H9 (cell line): ENCODE measurements at regions not wholly inside any gene's neighbourhood (a gene's known extent, or its start where the extent isn't known, plus 50 kb on each side); places are given as distances from the start of the nearest gene placed in this dataset.

Experiments used
- DNase-seq: peaks from one replicate; pipeline ENCODE4 v3.0.0-alpha.2; 2017
- H2AFZ ChIP-seq: one replicate; pipeline ENCODE4 v1.6.1; 2013; ENCODE audit warnings: mild to moderate bottlenecking, low read length, control low read depth, moderate library complexity
- H2AK5ac ChIP-seq: 2 replicates; pipeline ENCODE4 v1.6.1; 2013; ENCODE audit warnings: low read length, control low read depth, mixed read lengths; ENCODE audit not compliant: insufficient read length
- H2BK120ac ChIP-seq: one replicate; pipeline ENCODE4 v1.6.1; 2013; ENCODE audit warnings: low read depth, mild to moderate bottlenecking, low read length, control low read depth, inconsistent platforms; ENCODE audit not compliant: poor library complexity, severe bottlenecking
- H2BK12ac ChIP-seq: 2 replicates; pipeline ENCODE4 v1.6.1; 2013; ENCODE audit warnings: low read length, control low read depth, mixed read lengths, low read depth; ENCODE audit not compliant: insufficient read length
- H2BK15ac ChIP-seq: 2 replicates; pipeline ENCODE4 v1.6.1; 2013; ENCODE audit warnings: low read depth, low read length, control low read depth
- H2BK20ac ChIP-seq: one replicate; pipeline ENCODE4 v1.6.1; 2013; ENCODE audit warnings: low read depth, mild to moderate bottlenecking, low read length, control low read depth, inconsistent platforms; ENCODE audit not compliant: poor library complexity, severe bottlenecking
- H2BK5ac ChIP-seq: 2 replicates; pipeline ENCODE4 v1.6.1; 2013; ENCODE audit warnings: low read length, control low read depth, mixed read lengths; ENCODE audit not compliant: insufficient read length
- H3K14ac ChIP-seq: 2 replicates; pipeline ENCODE4 v1.6.1; 2013; ENCODE audit warnings: low read length, control low read depth; ENCODE audit not compliant: insufficient read depth
- H3K18ac ChIP-seq: 2 replicates; pipeline ENCODE4 v1.6.1; 2013; ENCODE audit warnings: low read depth, mild to moderate bottlenecking, mixed read lengths, low read length, control low read depth; ENCODE audit not compliant: insufficient read length
- H3K23ac ChIP-seq: 2 replicates; pipeline ENCODE4 v1.6.1; 2013; ENCODE audit warnings: low read length, control low read depth, mixed read lengths, low read depth; ENCODE audit not compliant: insufficient read length
- H3K23me2 ChIP-seq: 2 replicates; pipeline ENCODE4 v1.6.1; 2013; ENCODE audit warnings: low read depth, mild to moderate bottlenecking, mixed read lengths, low read length, control low read depth; ENCODE audit not compliant: insufficient read length, poor library complexity, severe bottlenecking
- H3K27ac ChIP-seq: 2 replicates; pipeline ENCODE4 v1.5.1; 2013; ENCODE audit warnings: low read length, control low read depth, mixed read lengths, low read depth; ENCODE audit not compliant: insufficient read length
- H3K27me3 ChIP-seq: 2 replicates; pipeline ENCODE4 v1.6.1; 2013; ENCODE audit warnings: low read length, control low read depth, inconsistent platforms; ENCODE audit not compliant: insufficient read depth
- H3K4ac ChIP-seq: 2 replicates; pipeline ENCODE4 v1.6.1; 2013; ENCODE audit warnings: low read depth, mild to moderate bottlenecking, control low read depth, inconsistent platforms, low read length, moderate library complexity
- H3K4me1 ChIP-seq: 2 replicates; pipeline ENCODE4 v1.6.1; 2013; ENCODE audit warnings: low read length, control low read depth, inconsistent platforms; ENCODE audit not compliant: insufficient read depth
- H3K4me2 ChIP-seq: 2 replicates; pipeline ENCODE4 v1.6.1; 2013; ENCODE audit warnings: low read length, control low read depth, mixed read lengths; ENCODE audit not compliant: insufficient read length, insufficient read depth
- H3K56ac ChIP-seq: 2 replicates; pipeline ENCODE4 v1.6.1; 2013; ENCODE audit warnings: low read depth, mild to moderate bottlenecking, mixed read lengths, low read length, control low read depth; ENCODE audit not compliant: insufficient read length
- H3K79me1 ChIP-seq: 2 replicates; pipeline ENCODE4 v1.6.1; 2013; ENCODE audit warnings: low read depth, mild to moderate bottlenecking, moderate library complexity, low read length, control low read depth, inconsistent platforms; ENCODE audit not compliant: insufficient read depth, poor library complexity, severe bottlenecking
- H3K79me2 ChIP-seq: 2 replicates; pipeline ENCODE4 v1.6.1; 2013; ENCODE audit warnings: low read length, control low read depth, inconsistent platforms; ENCODE audit not compliant: insufficient read depth
- H3K9ac ChIP-seq: 2 replicates; pipeline ENCODE4 v1.6.1; 2013; ENCODE audit warnings: low read length, control low read depth, mixed read lengths; ENCODE audit not compliant: insufficient read length; ENCODE audit errors: extremely low read depth
- H3K9me3 ChIP-seq: one replicate; pipeline ENCODE4 v1.6.1; 2013; ENCODE audit warnings: low read depth, low read length, inconsistent platforms; ENCODE audit not compliant: control insufficient read depth
- H3T11ph ChIP-seq: one replicate; pipeline ENCODE4 v1.6.1; 2013; ENCODE audit warnings: mild to moderate bottlenecking, low read length, control low read depth, inconsistent platforms
- H4K20me1 ChIP-seq: one replicate; pipeline ENCODE4 v1.6.1; 2013; ENCODE audit not compliant: control insufficient read depth, insufficient read length, insufficient read depth
- H4K5ac ChIP-seq: 2 replicates; pipeline ENCODE4 v1.6.1; 2013; ENCODE audit warnings: low read depth, mild to moderate bottlenecking, mixed read lengths, low read length, control low read depth; ENCODE audit not compliant: insufficient read length
- H4K8ac ChIP-seq: replicated peaks from 2 replicates; pipeline ENCODE4 v1.6.1; 2013; ENCODE audit warnings: low read length, control low read depth, mixed read lengths, low read depth; ENCODE audit not compliant: insufficient read length
- H4K91ac ChIP-seq: 2 replicates; pipeline ENCODE4 v1.6.1; 2013; ENCODE audit warnings: low read depth, mild to moderate bottlenecking, moderate library complexity, mixed read lengths, low read length, control low read depth; ENCODE audit not compliant: insufficient read length
- H3K27ac Mint-ChIP-seq, 3 experiments: 2 replicates in 2 of 3; 3 replicates in 1 of 3; pipeline ENCODE4 v1.8.0; 2020 to 2021; ENCODE audit warnings: mixed read lengths in 3 of 3, mild to moderate bottlenecking in 1 of 3, moderate library complexity in 1 of 3
- H3K27me3 Mint-ChIP-seq: 2 replicates; pipeline ENCODE4 v1.8.0; 2021; ENCODE audit warnings: low read depth, mild to moderate bottlenecking, moderate library complexity, mixed read lengths
- H3K36me3 Mint-ChIP-seq, 3 experiments: 2 replicates in 2 of 3; 3 replicates in 1 of 3; pipeline ENCODE4 v1.8.0; 2020 to 2021; ENCODE audit warnings: low read depth in 3 of 3, mixed read lengths in 3 of 3; ENCODE audit not compliant: insufficient read depth in 1 of 3
- H3K4me1 Mint-ChIP-seq, 2 experiments: 2 replicates each; pipeline ENCODE4 v1.8.0; 2020; ENCODE audit warnings: mixed read lengths in 2 of 2
- H3K4me3 Mint-ChIP-seq, 2 experiments: 2 replicates in 1 of 2; 3 replicates in 1 of 2; pipeline ENCODE4 v1.8.0; 2020 to 2021; ENCODE audit warnings: mild to moderate bottlenecking in 2 of 2, mixed read lengths in 2 of 2, moderate library complexity in 1 of 2
- H3K9me3 Mint-ChIP-seq, 2 experiments: 2 replicates in 1 of 2; 3 replicates in 1 of 2; pipeline ENCODE4 v1.8.0; 2020; ENCODE audit warnings: mild to moderate bottlenecking in 2 of 2, mixed read lengths in 2 of 2, moderate library complexity in 1 of 2
- CTCF ChIP-seq: fragments of 200-600 bp; sonication (generic); conservative IDR thresholded peaks from 3 replicates; pipeline ENCODE4 v1.8.0; 2021; ENCODE audit warnings: antibody characterized with exemption, mild to moderate bottlenecking
- WGBS: extraction: QIAGEN DNeasy Blood & Tissue Kit; methylation state at CpG from one replicate; pipeline ENCODE4 v1.1.7; 2013; ENCODE audit warnings: missing lambda C conversion rate, low lambda C conversion rate, mixed read lengths; ENCODE audit not compliant: insufficient read length; ENCODE audit errors: extremely low coverage; 5-methylcytosine and 5-hydroxymethylcytosine counted together

- H3K27ac Mint-ChIP-seq = no peak overlapping the region
- Histone ChIP-seq H3K14ac (no peak overlapping the region), H4K5ac (no peak overlapping the region), H3K4me1 (no peaks in the 10 kb centered on the region), H2BK5ac (no peak overlapping the region), H2BK15ac (no peak overlapping the region), H3K56ac (no peak overlapping the region), H4K91ac (no peak overlapping the region), H3K23me2 (no peaks in the 10 kb centered on the region), H3K23ac (no peak overlapping the region), H2AK5ac (no peak overlapping the region), H4K20me1 (no peaks in the 10 kb centered on the region), H4K8ac (no peak overlapping the region), H2BK12ac (no peak overlapping the region), H3K79me2 (no peaks in the 10 kb centered on the region), H2AFZ (no peak overlapping the region), H3T11ph (no peak overlapping the region), H3K79me1 (no peaks in the 10 kb centered on the region), H3K9ac (no peak overlapping the region), H3K27me3 (no peaks in the 10 kb centered on the region), H3K18ac (no peak overlapping the region), H3K9me3 (peaks cover 4% of the 10 kb centered on the region), H3K4ac (no peak overlapping the region), H2BK120ac (no peak overlapping the region), H2BK20ac (no peak overlapping the region), H3K4me2 (no peak overlapping the region), H3K27ac (no peak overlapping the region)
- no CpG with 5 or more reads among the region's 3 CpGs for WGBS
- DNase-seq = no peak
- no peak for TF ChIP-seq CTCF
- H3K4me1 Mint-ChIP-seq = no peaks in the 10 kb centered on the region
- no peaks in the 10 kb centered on the region for H3K36me3 Mint-ChIP-seq
- no peaks in the 10 kb centered on the region; the same call in 1 of the 2 replicates for H3K27me3 Mint-ChIP-seq
- no peak overlapping the region for H3K4me3 Mint-ChIP-seq
- H3K9me3 Mint-ChIP-seq = peaks cover 0 to 51% of the 10 kb centered on the region in 2 experiments; a peak in 3 of 5 replicates
These were observed 253.4 kb upstream of the GPR101 start for GRCh38 chrX:137287191-137287590.
